GM12872 (cell line): ENCODE measurements at regions not wholly inside any gene's neighbourhood (a gene's known extent, or its start where the extent isn't known, plus 50 kb on each side); places are given as distances from the start of the nearest gene placed in this dataset.

Experiments
- TF ChIP-seq, protein P1 (sequence below): IDR thresholded peaks from 3 replicates; pipeline ENCODE4 v1.5.1; 2011; ENCODE audit warnings: low read depth, mild to moderate bottlenecking, low read length, moderate library complexity; ENCODE audit not compliant: insufficient read depth

DNA sequence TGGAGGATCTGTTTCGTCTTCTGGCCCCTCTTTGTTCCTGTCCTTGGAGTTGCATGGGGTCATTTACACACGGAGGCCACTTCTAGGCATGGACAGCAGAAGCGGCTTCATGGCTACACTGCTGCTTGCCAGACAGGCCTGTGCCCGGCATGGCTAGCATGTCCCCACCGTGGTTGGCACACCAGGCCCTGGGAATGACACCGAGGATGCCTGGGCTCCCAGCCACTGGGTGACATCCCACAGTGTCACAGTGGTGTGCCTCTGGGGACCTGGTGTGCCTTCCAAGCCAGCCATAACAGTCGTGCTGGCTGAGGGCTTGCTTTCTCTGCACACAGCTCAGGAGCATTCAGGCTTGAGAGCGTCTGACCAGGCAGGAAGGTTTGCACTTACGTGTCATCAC is 910.1 kb downstream of the TBC1D22A start:
- TF ChIP-seq, protein P1, sequence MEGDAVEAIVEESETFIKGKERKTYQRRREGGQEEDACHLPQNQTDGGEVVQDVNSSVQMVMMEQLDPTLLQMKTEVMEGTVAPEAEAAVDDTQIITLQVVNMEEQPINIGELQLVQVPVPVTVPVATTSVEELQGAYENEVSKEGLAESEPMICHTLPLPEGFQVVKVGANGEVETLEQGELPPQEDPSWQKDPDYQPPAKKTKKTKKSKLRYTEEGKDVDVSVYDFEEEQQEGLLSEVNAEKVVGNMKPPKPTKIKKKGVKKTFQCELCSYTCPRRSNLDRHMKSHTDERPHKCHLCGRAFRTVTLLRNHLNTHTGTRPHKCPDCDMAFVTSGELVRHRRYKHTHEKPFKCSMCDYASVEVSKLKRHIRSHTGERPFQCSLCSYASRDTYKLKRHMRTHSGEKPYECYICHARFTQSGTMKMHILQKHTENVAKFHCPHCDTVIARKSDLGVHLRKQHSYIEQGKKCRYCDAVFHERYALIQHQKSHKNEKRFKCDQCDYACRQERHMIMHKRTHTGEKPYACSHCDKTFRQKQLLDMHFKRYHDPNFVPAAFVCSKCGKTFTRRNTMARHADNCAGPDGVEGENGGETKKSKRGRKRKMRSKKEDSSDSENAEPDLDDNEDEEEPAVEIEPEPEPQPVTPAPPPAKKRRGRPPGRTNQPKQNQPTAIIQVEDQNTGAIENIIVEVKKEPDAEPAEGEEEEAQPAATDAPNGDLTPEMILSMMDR: no peak

DNA sequence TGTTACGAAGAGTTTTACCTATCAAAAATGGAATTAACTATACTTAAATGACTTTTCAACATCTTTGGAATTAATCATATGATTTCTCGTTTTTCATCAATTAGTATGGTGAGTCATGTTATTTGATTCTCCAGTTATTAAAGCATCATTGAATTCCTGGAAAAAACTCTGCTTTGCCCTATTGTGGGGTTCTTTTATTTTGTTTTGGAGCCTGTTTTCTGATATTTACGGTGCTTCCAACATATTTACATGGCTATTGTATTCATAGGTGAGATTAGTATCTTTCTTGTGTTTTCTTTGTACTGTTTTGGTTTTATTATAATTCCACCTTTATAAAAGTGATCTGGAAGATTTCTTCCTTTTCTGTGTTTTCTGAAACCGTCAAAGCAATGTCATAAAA is 902.7 kb downstream of the TBC1D22A start:
- TF ChIP-seq, protein P1: no peak

DNA sequence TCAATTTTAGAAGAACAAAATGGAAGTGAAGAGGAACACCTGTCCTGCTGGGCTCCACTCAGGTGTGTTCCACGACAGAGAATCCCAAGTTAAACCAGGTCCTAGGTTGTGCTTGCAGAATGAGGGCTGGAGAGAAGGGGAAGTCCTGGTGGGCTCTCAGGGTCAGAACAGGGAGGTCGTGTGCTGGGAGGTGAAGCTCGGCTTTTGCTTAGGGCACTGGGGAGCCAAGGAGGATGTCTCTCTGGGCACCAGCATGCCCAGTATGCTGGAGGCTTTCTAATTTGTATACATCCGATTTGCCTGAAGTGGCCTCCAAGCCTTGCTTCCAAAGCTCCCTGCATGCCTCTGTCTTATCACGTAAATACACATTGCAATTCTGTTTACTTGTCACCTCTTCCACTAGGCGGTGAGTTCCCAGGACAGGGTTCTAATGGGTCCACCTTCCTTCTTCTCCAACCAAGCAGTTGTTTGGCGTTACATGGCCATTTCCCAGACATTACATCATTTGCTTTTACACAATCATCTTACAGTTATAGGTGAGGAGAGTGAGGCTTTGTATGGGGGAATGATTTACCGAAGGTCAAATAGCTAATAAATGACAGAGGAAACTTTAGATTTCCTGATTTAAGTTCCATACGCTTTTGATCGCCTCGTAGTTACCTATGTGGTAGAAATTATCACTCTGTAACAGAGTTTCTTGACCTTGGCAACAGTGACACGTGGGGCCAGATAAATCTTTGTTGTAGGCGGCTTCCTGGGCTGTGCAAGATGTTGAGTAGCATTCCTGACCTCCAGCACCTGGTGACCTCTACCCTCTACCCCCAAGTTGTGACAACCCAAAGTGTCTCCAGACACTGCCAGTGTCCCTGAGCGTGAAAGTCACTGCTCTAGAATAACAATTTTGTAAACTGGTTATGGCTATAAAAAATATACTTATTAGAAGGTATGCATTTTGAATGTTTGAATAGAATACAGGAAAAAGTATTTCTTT is 901.5 kb downstream of the TBC1D22A start:
- TF ChIP-seq, protein P1: no peak

DNA sequence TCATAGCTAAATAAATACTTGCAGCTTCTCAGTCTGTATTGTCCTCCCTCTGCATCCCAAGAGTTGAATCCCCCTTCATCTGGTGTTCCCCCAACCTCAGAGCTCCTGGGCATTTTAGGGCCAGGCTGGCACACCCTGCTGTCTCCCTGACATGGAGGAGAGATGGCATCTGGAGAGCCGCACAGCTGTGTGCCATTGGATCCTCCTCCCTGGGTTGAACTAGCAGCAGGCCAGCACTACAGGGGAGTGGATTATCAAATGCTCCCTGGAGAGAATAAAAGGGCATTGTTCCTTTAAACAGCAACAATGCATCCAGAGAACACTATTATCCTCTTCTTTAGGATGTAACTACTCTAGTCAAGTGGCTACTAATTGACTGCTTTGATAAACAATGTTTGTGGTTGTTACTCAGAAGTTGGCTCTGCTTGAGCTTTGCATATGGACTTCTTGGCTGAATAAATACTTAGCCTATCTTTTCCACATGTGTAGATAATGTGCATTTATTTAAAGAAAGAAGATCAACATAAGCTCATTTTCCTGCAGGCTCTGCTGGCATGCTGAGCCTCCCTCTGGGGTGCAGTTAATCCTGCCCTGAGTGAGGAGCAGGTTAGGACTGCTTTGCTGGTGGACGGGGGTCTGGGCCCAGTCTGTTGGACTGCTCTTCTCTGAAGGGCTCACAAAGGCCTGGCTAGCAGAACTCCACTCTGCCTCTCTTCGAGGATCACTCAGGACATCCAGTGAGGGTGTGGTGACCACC is 897.2 kb downstream of the TBC1D22A start:
- TF ChIP-seq, protein P1: no peak

DNA sequence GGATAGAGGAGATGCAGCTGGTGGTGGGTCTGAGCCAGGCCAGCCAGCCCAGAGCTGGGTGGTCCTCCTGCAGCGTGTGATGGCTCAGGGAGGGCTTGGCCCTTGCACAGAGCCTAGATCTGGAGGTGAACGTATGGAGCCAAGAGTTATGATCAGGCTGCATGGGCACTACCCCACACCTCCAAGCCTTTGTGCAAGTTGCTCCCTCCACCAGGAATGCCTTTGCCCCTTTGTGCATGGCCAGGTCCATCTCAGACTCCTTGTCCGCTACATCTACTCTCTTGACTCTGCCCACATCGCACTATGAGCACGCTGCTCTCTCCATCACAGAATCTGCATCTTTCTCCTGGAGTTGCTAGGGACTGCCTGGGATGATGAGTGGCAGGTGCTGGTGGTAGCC is 895.7 kb downstream of the TBC1D22A start:
- TF ChIP-seq, protein P1: no peak

DNA sequence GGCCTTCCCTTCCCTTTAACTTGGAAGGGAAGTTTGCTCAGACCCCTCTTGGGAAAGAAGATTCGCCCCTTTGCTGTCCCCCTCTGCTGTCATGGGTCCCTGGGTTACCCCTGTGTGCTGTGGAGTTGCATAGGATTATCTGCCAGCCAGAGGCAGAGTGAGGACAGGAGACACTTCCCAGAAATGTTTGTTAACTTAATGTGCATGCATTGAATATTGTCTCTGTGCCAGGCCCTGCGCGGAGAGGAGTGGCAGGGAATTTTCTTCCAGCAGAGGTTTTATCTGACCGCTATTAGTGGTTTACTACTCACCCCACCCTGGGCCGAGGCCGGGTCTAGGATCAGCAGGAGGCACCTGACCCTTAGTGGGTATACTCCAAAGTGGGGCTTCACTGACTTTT is 894.8 kb downstream of the TBC1D22A start:
- TF ChIP-seq, protein P1: no peak

DNA sequence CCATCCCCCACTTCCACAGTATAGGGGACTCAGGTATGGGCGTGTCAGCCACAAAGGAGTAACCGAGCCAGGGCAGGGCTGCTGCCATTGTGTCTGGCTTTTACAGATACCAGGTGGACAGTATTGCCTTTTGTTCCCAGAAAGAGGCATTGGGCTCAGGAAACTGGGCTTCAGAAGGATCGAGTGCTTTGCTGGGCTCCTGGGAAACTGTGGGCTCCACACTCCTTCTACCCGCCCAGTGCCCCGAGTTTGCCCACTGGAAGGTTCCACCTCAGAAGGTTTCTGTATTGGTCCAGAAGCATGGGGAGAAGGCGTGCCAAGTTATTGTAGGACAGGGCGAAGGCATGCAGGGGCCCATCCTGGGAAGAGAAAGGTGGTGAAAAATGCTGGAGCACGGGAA is 894.4 kb downstream of the TBC1D22A start:
- TF ChIP-seq, protein P1: no peak
